Left colon (tissue), 2 donors: ENCODE measurements at regions not wholly inside any gene's neighbourhood (a gene's known extent, or its start where the extent isn't known, plus 50 kb on each side); places are given as distances from the start of the nearest gene placed in this dataset.
"Not testable (repeated sequence)": the region's sequence is repeated elsewhere in the genome, so short reads cannot be mapped to it uniquely, and the experiment has no call there.

Experiments used
- ATAC-seq: fragments of 200-7000 bp; cut with Tn5 transposase; one replicate; pipeline ENCODE4 v1.9.1; 2020; ENCODE audit warnings: mild to moderate bottlenecking, moderate library complexity
- DNase-seq, 2 donors: peaks; one replicate each; pipeline ENCODE4 v3.0.0-alpha.2; 2020
- intact Hi-C, 2 donors: fragments of 100-400 bp; cut with DNase I in 1 of 2; cut with micrococcal nuclease in 1 of 2; formaldehyde crosslinking; loops; one replicate each; pipeline versions ENCODE4 v1.11.2 to v1.14.0; 2022; cut with DNase I, micrococcal nuclease
- donor health status: DM: no; HTN: no; CAD: no.
- donor health status: DM: yes; HTN: yes; CAD: no.

GRCh38 chr3:153621953-153622352 is 459.9 kb downstream of the RAP2B start:
- DNase-seq (no peak), ATAC-seq (no peak)

GRCh38 chr3:153623834-153624233 is 461.8 kb downstream of the RAP2B start:
- ATAC-seq (no peak), DNase-seq (no peak)
- intact Hi-C loops, result no loop called here

More at GRCh38 chr3:153621953-153622352, 459.9 kb downstream of the RAP2B start:
- intact Hi-C loops, result no loop called here

- DNase-seq (no peak), ATAC-seq (no peak)
- intact Hi-C loops, result no loop called here
Observed at GRCh38 chr3:153624310-153625030, 462.4 kb downstream of the RAP2B start.

GRCh38 chr3:153625506-153625905 is 463.5 kb downstream of the RAP2B start:
- DNase-seq, result no peak
- no peak for ATAC-seq
- intact Hi-C loops, result no loop called here

- DNase-seq (no peak), ATAC-seq (no peak)
- intact Hi-C loops, result no loop called here
Observed at GRCh38 chr3:153626158-153626557, 464.1 kb downstream of the RAP2B start.

- intact Hi-C loops, result no loop called here
- no peak for DNase-seq
- ATAC-seq, result no peak
Observed at GRCh38 chr3:153628591-153628990, 466.6 kb downstream of the RAP2B start.

- DNase-seq (no peak), ATAC-seq (no peak)
- intact Hi-C loops, result no loop called here
Observed at GRCh38 chr3:153629148-153629547, 467.1 kb downstream of the RAP2B start.

- no peak for DNase-seq
- intact Hi-C loops, result no loop called here
- no peak for ATAC-seq
Observed at GRCh38 chr3:153631102-153631501, 469.1 kb downstream of the RAP2B start.

- no peak for DNase-seq
- intact Hi-C loops, result no loop called here
- no peak for ATAC-seq
Observed at GRCh38 chr3:153631664-153632063, 469.6 kb downstream of the RAP2B start.

GRCh38 chr3:153633407-153633806 is 471.4 kb downstream of the RAP2B start:
- no peak for DNase-seq
- no peak for ATAC-seq
- intact Hi-C loops, result no loop called here

- intact Hi-C loops, result no loop called here
- ATAC-seq, result no peak
- DNase-seq, result no peak
Observed at GRCh38 chr3:153634683-153635082, 472.7 kb downstream of the RAP2B start.

GRCh38 chr3:153639631-153640030 is 477.6 kb downstream of the RAP2B start:
- ATAC-seq (no peak), DNase-seq (no peak)
- intact Hi-C loops, result no loop called here

- peak; percentile 100 for ATAC-seq
- intact Hi-C loops, result no loop called here
- DNase-seq, result peak; percentile 80 to 85
Observed at GRCh38 chr3:153640689-153641665, 479.0 kb downstream of the RAP2B start.

- ATAC-seq, intact Hi-C loops, DNase-seq: not testable (repeated sequence)
Observed at GRCh38 chr3:153642576-153642975, 478.6 kb upstream of the ARHGEF26 start.

GRCh38 chr3:153643471-153643870 is 477.7 kb upstream of the ARHGEF26 start:
- ATAC-seq, intact Hi-C loops, DNase-seq: not testable (repeated sequence)

- DNase-seq (no peak), ATAC-seq (no peak)
- intact Hi-C loops, result no loop called here
Observed at GRCh38 chr3:153649286-153649839, 471.8 kb upstream of the ARHGEF26 start.

GRCh38 chr3:153652076-153652475 is 469.1 kb upstream of the ARHGEF26 start:
- DNase-seq (no peak), ATAC-seq (no peak)
- intact Hi-C loops, result no loop called here

GRCh38 chr3:153657046-153657445 is 464.1 kb upstream of the ARHGEF26 start:
- intact Hi-C loops, result no loop called here
- DNase-seq, result no peak
- no peak for ATAC-seq

- DNase-seq, result no peak
- ATAC-seq, result no peak
- intact Hi-C loops, result no loop called here
Observed at GRCh38 chr3:153657461-153657860, 463.7 kb upstream of the ARHGEF26 start.

- intact Hi-C loops, result no loop called here
- DNase-seq (no peak), ATAC-seq (no peak)
Observed at GRCh38 chr3:153658136-153658535, 463.1 kb upstream of the ARHGEF26 start.
